Endodermal cell (in vitro differentiated cells): ENCODE measurements at regions not wholly inside any gene's neighbourhood (a gene's known extent, or its start where the extent isn't known, plus 50 kb on each side); places are given as distances from the start of the nearest gene placed in this dataset.

Source experiments
- DNase-seq: peaks from one replicate; pipeline ENCODE4 v3.0.0-alpha.2; 2017
- H3K27ac ChIP-seq: 2 replicates; pipeline ENCODE4 v1.5.1; 2013; ENCODE audit warnings: mild to moderate bottlenecking, low read depth, low read length, moderate library complexity
- H3K27me3 ChIP-seq: 2 replicates; pipeline ENCODE4 v1.6.1; 2013; ENCODE audit warnings: mild to moderate bottlenecking, low read length, moderate library complexity; ENCODE audit not compliant: insufficient read depth, control insufficient read depth, poor library complexity, severe bottlenecking
- H3K36me3 ChIP-seq: 2 replicates; pipeline ENCODE4 v1.7.0; 2013; ENCODE audit warnings: mild to moderate bottlenecking, low read length, moderate library complexity; ENCODE audit not compliant: control insufficient read depth, insufficient read depth
- H3K4me1 ChIP-seq: one replicate; pipeline ENCODE4 v1.7.0; 2013; ENCODE audit warnings: low read length; ENCODE audit not compliant: control insufficient read depth, insufficient read depth
- H3K4me3 ChIP-seq: 2 replicates; pipeline ENCODE4 v1.5.1; 2013; ENCODE audit warnings: mild to moderate bottlenecking, low read length, moderate library complexity
- H3K9ac ChIP-seq: 2 replicates; pipeline ENCODE4 v1.6.1; 2013; ENCODE audit warnings: mild to moderate bottlenecking, low read length, moderate library complexity; ENCODE audit not compliant: poor library complexity, severe bottlenecking; ENCODE audit errors: extremely low read depth
- H3K9me3 ChIP-seq: 2 replicates; pipeline ENCODE4 v1.6.1; 2013; ENCODE audit warnings: mild to moderate bottlenecking, low read length, moderate library complexity; ENCODE audit not compliant: control insufficient read depth
- H3K27ac Mint-ChIP-seq: 2 replicates; pipeline ENCODE4 v1.8.0; 2020; ENCODE audit warnings: mixed read lengths
- H3K27me3 Mint-ChIP-seq: 2 replicates; pipeline ENCODE4 v1.8.0; 2021; ENCODE audit warnings: mild to moderate bottlenecking, mixed read lengths; ENCODE audit not compliant: insufficient read depth
- H3K36me3 Mint-ChIP-seq: 2 replicates; pipeline ENCODE4 v1.8.0; 2020; ENCODE audit warnings: low read depth, mixed read lengths
- H3K4me1 Mint-ChIP-seq: 2 replicates; pipeline ENCODE4 v1.8.0; 2020; ENCODE audit warnings: mixed read lengths
- H3K4me3 Mint-ChIP-seq: 2 replicates; pipeline ENCODE4 v1.8.0; 2020; ENCODE audit warnings: mild to moderate bottlenecking, moderate library complexity, mixed read lengths
- H3K9me3 Mint-ChIP-seq: 2 replicates; pipeline ENCODE4 v1.8.0; 2020; ENCODE audit warnings: mild to moderate bottlenecking, mixed read lengths
- CTCF ChIP-seq: fragments of 200-600 bp; sonication (generic); conservative IDR thresholded peaks from 2 replicates; pipeline ENCODE4 v1.5.0; 2021; ENCODE audit warnings: antibody characterized with exemption, mild to moderate bottlenecking
- WGBS, 2 experiments: methylation state at CpG; one replicate each; pipeline versions ENCODE4 v1.1.5 to v1.1.7; 2013; ENCODE audit warnings: missing lambda C conversion rate in 2 of 2, mixed read lengths in 1 of 2; ENCODE audit not compliant: insufficient coverage in 1 of 2, insufficient read length in 1 of 2; 5-methylcytosine and 5-hydroxymethylcytosine counted together

DNA sequence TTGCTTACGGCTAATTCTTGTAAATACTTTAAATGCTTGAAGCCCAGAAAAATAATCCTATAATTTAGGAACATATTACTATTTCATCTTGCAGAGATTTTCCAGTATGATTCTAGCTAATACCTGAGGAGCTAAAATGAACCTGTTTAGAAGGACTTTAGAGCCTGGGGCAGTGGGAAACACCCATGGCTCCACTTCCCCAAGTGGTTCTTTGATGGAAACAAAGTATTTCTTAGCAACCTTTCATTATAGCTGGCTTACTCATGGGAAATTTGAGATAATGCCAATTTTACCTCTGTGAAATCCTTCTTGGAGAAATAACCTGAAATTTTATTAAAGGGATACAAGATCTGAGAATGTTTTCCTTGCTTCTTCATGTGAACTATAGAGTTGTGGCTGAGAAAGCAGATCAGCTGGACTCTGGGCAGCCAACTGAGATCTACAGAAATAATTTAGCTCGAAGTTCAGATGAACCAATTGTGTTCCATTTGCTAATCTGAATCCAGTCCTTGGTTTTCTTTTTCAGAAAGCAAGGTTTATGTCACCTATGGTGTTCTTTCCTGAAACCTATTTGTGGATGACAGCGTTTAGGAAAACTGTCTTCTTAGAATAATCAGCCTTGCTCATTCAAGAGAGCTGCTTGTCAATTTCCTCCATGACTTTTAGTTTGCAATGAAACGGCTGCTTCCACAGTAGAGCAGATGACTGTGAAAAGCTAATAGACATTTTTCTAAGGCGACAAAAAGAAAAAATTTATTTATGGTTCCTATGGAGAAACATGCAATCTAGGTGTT is 141.8 kb upstream of the CPM start:
- no peak overlapping the region for H3K4me3 Mint-ChIP-seq
- no peaks in the 10 kb centered on the region for H3K9me3 ChIP-seq

GRCh38 chr12:69083689-69084088 is 150.7 kb upstream of the CPM start:
- no peaks in the 10 kb centered on the region for H3K9me3 Mint-ChIP-seq
- no peak overlapping the region for H3K4me3 Mint-ChIP-seq
- H3K27ac Mint-ChIP-seq, result no peak overlapping the region

More for the DNA sequence above, 141.8 kb upstream of the CPM start:
- Histone ChIP-seq H3K27ac (no peak overlapping the region), H3K4me1 (no peaks in the 10 kb centered on the region), H3K36me3 (no peaks in the 10 kb centered on the region), H3K27me3 (no peaks in the 10 kb centered on the region), H3K9ac (no peak overlapping the region), H3K4me3 (no peak overlapping the region)
- H3K27ac Mint-ChIP-seq, result no peak overlapping the region
- no peak for TF ChIP-seq CTCF
- peaks cover 2% of the 10 kb centered on the region for H3K9me3 Mint-ChIP-seq
- no peak for DNase-seq
- WGBS, 2 experiments, result 94 to 95% methylated on average over 4 to 5 of the region's 5 CpGs
- no peaks in the 10 kb centered on the region for H3K36me3 Mint-ChIP-seq
- H3K27me3 Mint-ChIP-seq, result no peaks in the 10 kb centered on the region
- peaks cover 4% of the 10 kb centered on the region for H3K4me1 Mint-ChIP-seq

GRCh38 chr12:69084816-69085378 is 151.9 kb upstream of the CPM start:
- Mint-ChIP-seq H3K27me3 (no peaks in the 10 kb centered on the region), H3K9me3 (no peaks in the 10 kb centered on the region), H3K4me3 (no peak overlapping the region), H3K27ac (no peak overlapping the region), H3K4me1 (no peaks in the 10 kb centered on the region), H3K36me3 (no peaks in the 10 kb centered on the region)
- H3K4me3 ChIP-seq, result no peak overlapping the region
- no peak for DNase-seq
- no peaks in the 10 kb centered on the region for H3K9me3 ChIP-seq
- no peak overlapping the region for H3K27ac ChIP-seq
- H3K4me1 ChIP-seq, result peaks cover 4% of the 10 kb centered on the region
- H3K36me3 ChIP-seq, result no peaks in the 10 kb centered on the region
- no peak overlapping the region for H3K9ac ChIP-seq
- no peak for TF ChIP-seq CTCF
- no peaks in the 10 kb centered on the region for H3K27me3 ChIP-seq

More at GRCh38 chr12:69083689-69084088, 150.7 kb upstream of the CPM start:
- Histone ChIP-seq H3K27me3 (no peaks in the 10 kb centered on the region), H3K4me1 (peaks cover 4% of the 10 kb centered on the region), H3K36me3 (no peaks in the 10 kb centered on the region), H3K9ac (no peak overlapping the region), H3K27ac (no peak overlapping the region), H3K9me3 (no peaks in the 10 kb centered on the region), H3K4me3 (no peak overlapping the region)
- H3K4me1 Mint-ChIP-seq, result no peaks in the 10 kb centered on the region
- no peaks in the 10 kb centered on the region for H3K36me3 Mint-ChIP-seq
- H3K27me3 Mint-ChIP-seq, result no peaks in the 10 kb centered on the region
- no peak for TF ChIP-seq CTCF
- 73 to 78% methylated on average over 5 of the region's 5 CpGs for WGBS, 2 experiments
- no peak for DNase-seq
